Left ventricle myocardium inferior (tissue), 1 donor: ENCODE measurements at regions not wholly inside any gene's neighbourhood (a gene's known extent, or its start where the extent isn't known, plus 50 kb on each side); places are given as distances from the start of the nearest gene placed in this dataset.

Experiments
- DNase-seq: peaks from one replicate; pipeline ENCODE4 v3.0.0-alpha.2; 2020
- H3K27ac ChIP-seq: fragments of 200-600 bp; replicated peaks from 2 replicates; pipeline ENCODE4 v1.8.0; 2021
- H3K27me3 ChIP-seq: fragments of 200-600 bp; 2 replicates; pipeline ENCODE4 v1.8.0; 2021; ENCODE audit warnings: low read depth
- H3K36me3 ChIP-seq: fragments of 200-600 bp; 2 replicates; pipeline ENCODE4 v1.8.0; 2021
- H3K4me1 ChIP-seq: fragments of 200-600 bp; 2 replicates; pipeline ENCODE4 v1.8.0; 2021
- H3K4me3 ChIP-seq: fragments of 200-600 bp; 2 replicates; pipeline ENCODE4 v1.8.0; 2021; ENCODE audit warnings: mild to moderate bottlenecking, moderate library complexity
- H3K9me3 ChIP-seq: fragments of 200-600 bp; replicated peaks from 2 replicates; pipeline ENCODE4 v1.8.0; 2021
- CTCF ChIP-seq: fragments of 200-600 bp; IDR thresholded peaks from 2 replicates; pipeline ENCODE4 v1.8.0; 2021; ENCODE audit warnings: antibody characterized with exemption, mild to moderate bottlenecking, borderline replicate concordance
- intact Hi-C: fragments of 100-400 bp; cut with micrococcal nuclease; formaldehyde crosslinking; loops from one replicate; pipeline ENCODE4 v1.11.0; 2022
- donor health status: DM: no; HTN: yes; CAD: no; lungs with severe emphysema.

- Histone ChIP-seq H3K4me3 (peak overlapping the region; percentile 44), H3K4me1 (no peaks in the 10 kb centered on the region), H3K36me3 (no peaks in the 10 kb centered on the region), H3K27ac (peak overlapping the region; percentile 30), H3K27me3 (no peaks in the 10 kb centered on the region), H3K9me3 (no peaks in the 10 kb centered on the region)
- DNase-seq = peak; percentile 36
- intact Hi-C loops = no loop called here
- no peak for TF ChIP-seq CTCF
Measured at GRCh38 chr12:12010277-12011039, 60.3 kb upstream of the BCL2L14 start.

DNA sequence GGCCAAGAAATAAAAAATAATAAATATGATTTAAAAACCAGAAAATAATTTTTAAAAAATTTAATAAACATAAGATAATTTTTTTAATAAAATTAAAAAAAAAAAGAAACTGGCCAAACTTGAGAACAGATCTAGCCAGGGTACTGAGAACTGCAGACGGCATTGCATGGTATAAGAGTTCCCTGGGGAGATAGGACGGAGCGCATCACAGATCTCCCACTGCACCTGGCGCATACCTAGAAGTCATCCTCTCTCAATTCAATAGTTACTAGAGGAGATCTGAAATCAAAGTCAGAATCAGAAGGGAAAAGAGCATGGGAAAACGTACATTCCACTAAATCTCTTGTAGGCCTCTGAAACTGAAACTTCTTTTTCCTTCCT, 58.9 kb upstream of the BCL2L14 start:
- intact Hi-C loops = no loop called here
- no peak overlapping the region for H3K4me3 ChIP-seq
- H3K27ac ChIP-seq = no peak overlapping the region
- no peaks in the 10 kb centered on the region for H3K36me3 ChIP-seq
- peaks cover 7% of the 10 kb centered on the region for H3K4me1 ChIP-seq
- H3K9me3 ChIP-seq = no peaks in the 10 kb centered on the region
- no peak for DNase-seq
- H3K27me3 ChIP-seq = no peaks in the 10 kb centered on the region
- no peak for TF ChIP-seq CTCF

DNA sequence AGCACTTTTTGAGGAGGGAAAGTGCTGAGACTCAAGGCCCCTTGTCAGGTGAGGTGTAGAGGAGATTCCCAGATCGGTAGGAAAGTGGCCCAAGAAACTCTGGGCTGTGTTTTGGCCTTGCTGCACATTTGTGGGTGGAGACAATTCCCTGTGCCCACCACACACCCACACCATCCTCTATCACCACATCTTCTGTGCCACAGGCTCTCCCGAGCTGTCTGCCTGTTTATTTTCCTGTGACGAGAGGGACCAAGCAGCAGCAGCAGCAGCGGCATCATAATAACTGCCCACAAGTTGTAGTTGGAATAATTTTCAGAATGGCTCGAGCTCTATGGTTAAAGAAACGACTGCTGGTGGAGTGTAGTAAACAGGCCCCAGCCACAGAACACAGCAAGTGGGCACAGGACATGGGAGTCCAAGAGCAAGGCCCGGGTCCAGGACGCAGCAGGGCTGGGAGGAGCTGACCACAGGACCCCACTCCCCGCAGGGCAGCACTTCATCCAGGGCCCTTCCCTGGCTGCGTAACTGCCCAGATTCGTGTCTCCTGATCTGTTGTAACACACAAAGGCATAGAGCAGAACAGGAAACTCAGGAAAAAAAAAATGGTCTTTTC, 55.6 kb upstream of the BCL2L14 start:
- H3K36me3 ChIP-seq = no peaks in the 10 kb centered on the region
- DNase-seq = no peak
- no peak for TF ChIP-seq CTCF
- no peak overlapping the region for H3K4me3 ChIP-seq
- no peaks in the 10 kb centered on the region for H3K27me3 ChIP-seq
- H3K27ac ChIP-seq = no peak overlapping the region
- H3K4me1 ChIP-seq = peaks cover 23% of the 10 kb centered on the region
- H3K9me3 ChIP-seq = no peaks in the 10 kb centered on the region
- intact Hi-C loops = no loop called here

DNA sequence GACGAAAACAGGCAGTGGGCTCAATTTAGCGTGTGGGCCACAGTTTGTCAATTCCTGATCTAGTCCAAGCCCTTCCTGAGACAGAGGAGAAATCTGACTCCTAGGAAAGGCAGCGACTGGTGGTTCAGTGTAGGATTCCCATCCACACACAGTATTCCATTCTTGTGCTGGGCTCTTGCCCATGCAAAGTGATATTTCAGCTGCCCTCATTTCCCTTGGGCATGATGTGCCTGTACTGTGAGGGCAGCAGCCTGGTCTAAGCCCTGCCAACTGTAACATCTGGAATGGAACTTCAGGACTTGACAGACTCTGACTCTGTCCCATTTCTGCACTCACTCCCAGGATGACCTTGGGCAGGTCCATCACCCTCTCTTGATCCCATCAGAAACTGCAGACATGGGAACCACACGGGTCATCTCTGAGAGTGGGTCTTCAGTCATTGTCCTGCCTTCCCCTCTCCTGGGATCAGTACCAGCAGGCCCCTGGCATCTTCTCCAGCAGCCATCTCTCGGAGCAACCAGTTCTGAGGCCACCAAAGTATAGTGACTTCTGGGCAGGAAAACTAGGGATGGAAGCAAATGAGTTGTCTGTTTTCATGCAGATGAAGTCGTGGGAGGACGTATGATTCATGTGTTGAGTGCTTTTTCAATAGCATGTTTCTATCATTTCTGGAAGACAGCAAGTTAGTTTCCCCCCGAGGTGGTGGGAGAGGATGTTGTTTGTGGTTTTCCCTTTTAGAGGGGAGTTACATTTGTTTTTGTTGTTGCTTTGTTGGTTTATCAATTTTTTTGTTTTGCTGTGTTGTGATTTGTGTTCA, 54.2 kb upstream of the BCL2L14 start:
- Histone ChIP-seq H3K27ac (peak overlapping the region; percentile 17), H3K36me3 (no peaks in the 10 kb centered on the region), H3K4me3 (no peak overlapping the region), H3K27me3 (no peaks in the 10 kb centered on the region), H3K4me1 (peaks cover 23% of the 10 kb centered on the region), H3K9me3 (no peaks in the 10 kb centered on the region)
- no peak for TF ChIP-seq CTCF
- DNase-seq = no peak
- intact Hi-C loops = no loop called here

- H3K4me1 ChIP-seq = peaks cover 23% of the 10 kb centered on the region
- intact Hi-C loops = no loop called here
- H3K36me3 ChIP-seq = no peaks in the 10 kb centered on the region
- DNase-seq = peak; percentile 36
- no peaks in the 10 kb centered on the region for H3K27me3 ChIP-seq
- H3K9me3 ChIP-seq = no peaks in the 10 kb centered on the region
- no peak for TF ChIP-seq CTCF
- H3K27ac ChIP-seq = peak overlapping the region; percentile 17
- H3K4me3 ChIP-seq = no peak overlapping the region
Measured at GRCh38 chr12:12017135-12017581, 53.6 kb upstream of the BCL2L14 start.
